ENCODE measurements at regions not wholly inside any gene's neighbourhood (a gene's known extent, or its start where the extent isn't known, plus 50 kb on each side); places are given as distances from the start of the nearest gene placed in this dataset.

- TF ChIP-seq CTCF (conservative IDR thresholded peaks at IDR 0.05; ENCODE audit: low read depth, low read length) (no peak), EZH2 (IDR thresholded peaks at IDR 0.05; ENCODE audit: low read length, unreplicated experiment) (no peak), EZH2phosphoT487 (IDR thresholded peaks at IDR 0.05; ENCODE audit: borderline replicate concordance, low read length) (no peak)
Measured at GRCh38 chr22:42322562-42322926, 52.1 kb upstream of the TCF20 start.

All from PC-3 (cell line).